Activated CD4-positive, alpha-beta T cell treated with anti-CD3 and anti-CD28 coated beads for 48 hours (primary cell): ENCODE measurements at regions not wholly inside any gene's neighbourhood (a gene's known extent, or its start where the extent isn't known, plus 50 kb on each side); places are given as distances from the start of the nearest gene placed in this dataset.

Experiments used
- DNase-seq: peaks from one replicate; pipeline ENCODE4 v3.0.0-alpha.2; 2020

DNA sequence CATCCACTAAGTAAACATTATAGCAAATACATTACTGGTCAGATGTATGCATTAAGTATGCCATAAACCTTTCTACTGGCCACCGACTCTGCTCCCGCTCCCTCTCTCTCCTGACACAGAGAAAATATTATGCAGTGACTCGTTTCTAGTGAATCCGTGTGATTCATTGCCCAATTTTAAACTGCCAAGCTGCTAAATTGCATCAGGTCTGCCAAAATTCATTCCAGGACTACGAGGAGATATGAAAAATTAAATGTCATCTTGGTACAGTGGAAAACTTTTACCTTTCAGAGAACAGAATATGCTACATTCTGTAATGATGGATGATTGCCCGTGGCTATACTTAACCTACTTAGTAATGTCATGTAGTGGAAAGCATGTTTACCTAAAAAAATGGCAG is 368.8 kb upstream of the TSHZ3 start:
- no peak for DNase-seq

DNA sequence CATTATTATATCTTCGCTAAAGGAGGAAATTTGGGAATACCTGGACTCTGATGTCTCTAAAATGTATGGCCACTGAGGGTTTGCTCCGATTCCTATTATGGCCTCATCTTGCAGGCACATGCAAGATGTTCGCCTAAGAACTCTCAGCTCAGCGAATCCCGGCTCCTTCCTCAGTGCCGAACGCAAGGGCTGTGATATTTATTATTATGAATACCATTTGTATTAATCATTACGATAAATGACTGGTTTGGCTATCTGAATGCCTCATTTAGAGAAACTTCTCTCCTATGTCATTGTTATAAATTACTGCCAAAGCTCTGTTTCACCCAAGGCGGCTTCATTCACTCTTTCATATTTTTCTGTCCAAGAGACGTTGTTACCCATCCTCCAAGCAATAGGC is 369.7 kb upstream of the TSHZ3 start:
- DNase-seq = no peak

DNA sequence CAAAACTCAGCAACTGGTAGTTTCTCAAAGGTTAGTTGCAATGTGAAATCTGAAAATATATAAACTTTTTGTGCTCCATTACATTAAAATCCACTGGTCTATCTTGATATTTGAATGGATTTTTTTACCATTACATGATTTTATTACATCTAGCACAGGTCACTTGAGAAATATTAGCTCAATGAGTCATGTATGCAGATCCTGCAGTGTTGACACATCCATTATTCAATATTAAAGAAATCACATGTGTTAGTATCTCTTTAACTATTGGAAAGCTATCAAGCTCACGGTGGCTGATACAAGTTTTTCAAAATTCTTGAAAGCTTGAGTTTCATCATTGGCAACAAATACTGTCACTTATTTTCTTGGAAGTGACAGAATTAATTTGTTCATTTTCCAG is 373.9 kb upstream of the TSHZ3 start:
- no peak for DNase-seq

DNA sequence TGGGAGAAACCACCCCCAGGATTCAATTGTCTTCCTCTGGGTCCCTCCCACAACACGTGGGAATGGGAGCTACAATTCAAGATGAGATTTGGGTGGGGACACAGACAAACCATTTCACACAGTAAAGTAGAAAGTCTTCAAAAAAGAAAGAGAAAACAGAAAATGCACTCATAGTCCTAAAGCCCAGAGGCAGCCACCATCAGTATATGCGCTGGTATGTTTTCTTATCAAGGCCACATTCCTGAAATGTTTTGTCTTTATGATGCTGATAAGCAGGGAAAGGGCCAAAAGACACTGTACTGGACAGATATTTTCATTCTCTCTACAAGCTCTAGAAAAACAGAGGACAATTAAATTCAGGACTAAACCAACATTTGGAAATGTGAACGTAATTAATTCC is 375.8 kb upstream of the TSHZ3 start:
- no peak for DNase-seq

DNA sequence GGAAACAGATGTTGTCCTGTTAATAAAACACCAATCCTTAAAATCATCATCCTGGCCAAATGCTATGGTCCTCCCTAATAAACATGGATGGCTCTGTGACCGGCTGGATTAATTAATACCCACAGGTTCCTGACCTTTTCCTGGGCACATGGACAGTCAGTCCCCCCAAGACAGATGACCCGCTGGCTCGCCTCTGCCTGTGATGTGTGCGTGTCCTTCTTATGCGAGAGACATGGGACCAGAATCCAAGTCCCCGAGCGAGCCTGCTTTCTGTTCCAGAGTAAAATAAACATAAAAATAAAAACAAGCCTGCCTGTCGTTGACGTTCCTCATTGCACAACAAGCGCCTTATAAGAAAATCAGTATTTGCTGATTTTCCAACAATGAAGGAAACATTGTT is 378.3 kb upstream of the TSHZ3 start:
- no peak for DNase-seq

DNA sequence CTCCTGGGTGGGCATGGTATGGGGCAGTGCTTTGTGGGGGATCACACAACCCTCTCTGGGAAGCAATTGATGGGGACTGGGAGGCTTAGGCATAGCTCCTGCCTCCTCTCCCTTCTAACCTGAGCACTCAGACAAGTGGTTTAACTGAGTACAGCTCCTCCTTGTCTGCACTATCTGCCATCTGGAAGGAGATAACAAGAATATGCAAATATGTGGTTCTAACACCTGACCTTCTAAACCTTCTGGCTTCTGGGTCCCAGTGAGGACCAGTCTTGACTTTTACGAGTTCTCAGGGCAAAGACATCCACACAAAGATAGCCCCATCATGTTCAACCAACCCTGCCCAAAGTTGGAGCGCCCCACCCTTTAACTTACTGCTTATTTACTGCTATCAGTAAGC is 381.0 kb upstream of the TSHZ3 start:
- DNase-seq = no peak

DNA sequence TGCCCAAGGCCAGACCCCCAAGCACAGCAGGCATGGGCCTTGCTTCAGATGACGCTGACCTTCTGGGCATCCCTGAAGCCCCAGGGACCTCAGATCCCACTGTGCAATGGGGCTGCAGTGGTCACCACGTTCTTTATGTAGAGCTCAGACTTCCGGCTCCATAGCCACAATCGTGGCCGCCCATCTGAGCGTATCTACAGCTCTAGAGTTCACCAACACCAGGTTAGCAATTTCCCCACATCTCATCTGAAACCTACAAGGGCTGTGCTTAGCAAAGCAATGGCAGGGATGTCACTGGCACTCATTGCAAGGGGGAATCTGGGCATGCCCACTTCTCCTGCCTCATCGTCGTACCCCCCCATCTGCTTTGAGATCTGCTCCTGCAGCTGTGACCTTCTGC is 384.4 kb upstream of the TSHZ3 start:
- no peak for DNase-seq

DNA sequence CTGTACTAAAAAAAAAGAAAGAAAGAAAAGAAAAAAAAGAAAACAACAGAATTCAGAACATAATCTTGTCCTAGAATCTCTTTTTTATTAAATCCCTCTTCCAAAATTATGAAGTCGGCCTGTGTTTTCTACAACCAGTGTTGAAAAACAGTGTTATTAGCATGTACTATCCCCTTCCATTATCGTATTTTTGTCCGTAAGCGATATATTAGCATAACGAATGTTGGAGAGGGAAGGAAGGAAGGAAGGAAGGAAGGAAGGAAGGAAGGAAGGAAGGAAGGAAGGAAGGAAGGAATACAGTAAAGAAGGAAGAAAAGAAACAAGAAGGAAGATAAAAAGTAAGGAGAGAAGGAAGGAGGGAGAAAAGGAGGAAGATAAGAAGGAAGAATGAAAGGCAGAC is 393.0 kb upstream of the TSHZ3 start:
- no peak for DNase-seq

DNA sequence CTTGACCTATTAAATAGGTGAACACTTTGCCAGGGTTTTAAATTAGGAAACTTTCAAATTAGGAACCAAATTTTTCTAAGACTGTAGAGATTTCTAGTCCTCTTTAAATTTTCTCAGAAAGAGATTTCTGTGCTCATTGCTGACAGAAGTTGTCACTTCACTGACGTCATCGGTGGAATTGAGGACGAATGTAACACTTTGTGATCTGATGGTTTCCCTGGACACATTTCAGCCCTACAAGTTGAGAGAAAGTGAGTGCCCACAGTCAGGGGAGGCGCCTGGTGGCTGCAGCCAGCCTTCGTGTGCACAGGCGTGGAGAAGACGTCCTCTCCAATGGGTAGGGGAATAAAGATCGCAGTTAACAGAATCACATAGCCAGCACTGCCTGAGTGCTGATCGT is 396.5 kb upstream of the TSHZ3 start:
- DNase-seq = no peak

DNA sequence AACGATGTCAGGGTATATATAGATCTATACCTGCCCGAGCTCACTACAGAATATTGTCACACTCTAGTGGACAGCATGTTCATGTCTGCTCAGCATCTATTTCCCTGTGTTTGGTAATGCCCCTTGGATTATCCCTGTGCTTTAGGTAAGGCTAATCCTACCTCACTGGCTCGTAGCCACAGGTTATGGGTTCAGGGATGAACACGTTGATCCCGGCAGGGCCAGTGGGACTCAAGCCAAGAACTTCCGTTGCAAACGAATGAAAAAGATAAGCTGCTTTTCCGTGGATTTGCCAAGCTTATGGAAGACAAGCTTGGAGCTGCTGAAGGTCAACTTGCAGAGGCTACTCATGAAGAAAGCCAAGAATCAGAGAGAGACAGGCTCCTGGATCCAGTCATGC is 400.0 kb upstream of the TSHZ3 start:
- DNase-seq = no peak

DNA sequence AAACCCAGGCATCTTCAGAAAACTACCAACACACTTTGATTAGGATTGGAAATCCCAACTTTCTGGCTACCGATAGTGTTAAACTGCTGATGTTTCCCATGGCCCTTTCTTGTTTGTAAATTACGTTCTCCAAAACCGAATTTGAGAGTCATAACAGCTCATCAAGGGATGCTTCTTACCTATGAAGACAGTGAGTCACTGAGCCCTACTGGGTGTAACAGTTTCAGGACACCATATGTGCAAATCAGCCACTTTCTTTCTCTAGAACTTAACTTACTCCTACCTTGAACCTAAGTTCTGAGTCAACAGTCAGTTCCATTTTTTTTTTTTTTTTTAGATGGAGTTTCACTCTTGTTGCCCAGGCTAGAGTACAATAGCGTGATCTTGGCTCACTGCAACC is 410.1 kb upstream of the TSHZ3 start:
- DNase-seq = no peak

DNA sequence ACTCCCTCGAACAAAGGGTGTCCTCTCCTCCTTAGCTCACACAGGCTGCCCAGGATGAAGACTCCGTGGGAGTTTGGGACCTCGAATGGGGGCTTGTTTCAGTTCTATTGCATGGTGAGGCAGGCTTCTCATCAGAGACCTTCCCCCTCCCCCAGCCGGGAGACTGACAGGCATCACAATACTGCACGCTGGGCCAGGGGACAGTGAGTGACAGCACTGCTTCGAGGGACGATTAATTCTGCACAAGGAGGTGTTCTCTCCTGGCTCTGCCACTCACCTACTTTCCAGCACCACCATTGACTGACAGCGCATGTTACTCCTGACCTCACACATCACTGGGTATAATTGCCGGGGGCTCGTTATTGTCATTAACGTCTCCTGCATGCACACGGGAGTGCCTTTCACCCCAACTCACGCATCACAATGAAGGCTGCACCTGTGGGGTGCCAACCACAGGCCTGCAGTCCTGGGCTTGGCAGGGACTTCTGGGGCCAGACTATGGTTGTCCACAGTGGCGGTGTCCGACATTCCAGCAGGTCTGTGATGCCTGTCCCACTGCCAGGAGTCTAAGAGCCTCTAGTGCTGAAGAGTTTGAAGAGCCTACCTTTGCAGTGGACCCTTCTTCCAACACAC is 412.2 kb upstream of the TSHZ3 start:
- no peak for DNase-seq

DNA sequence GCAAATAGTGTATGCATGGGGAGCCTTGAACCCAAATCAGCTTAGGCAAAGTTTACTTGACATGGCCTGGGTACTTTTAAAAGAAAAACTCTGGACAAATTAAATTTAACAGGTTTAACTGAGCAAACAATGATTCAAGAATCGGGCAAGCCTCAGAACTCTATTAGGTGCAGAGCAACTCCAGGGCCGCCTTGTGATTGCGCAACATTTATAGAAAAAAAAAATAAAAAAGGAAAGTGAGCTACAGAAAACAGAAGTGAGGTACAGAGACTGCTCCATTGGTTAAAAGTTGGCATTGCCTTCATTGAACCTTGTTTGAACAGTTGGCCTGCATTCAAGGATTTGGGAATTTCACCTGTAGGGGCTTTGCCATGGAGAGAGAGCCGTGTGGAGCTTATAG is 421.0 kb upstream of the TSHZ3 start:
- DNase-seq = no peak

DNA sequence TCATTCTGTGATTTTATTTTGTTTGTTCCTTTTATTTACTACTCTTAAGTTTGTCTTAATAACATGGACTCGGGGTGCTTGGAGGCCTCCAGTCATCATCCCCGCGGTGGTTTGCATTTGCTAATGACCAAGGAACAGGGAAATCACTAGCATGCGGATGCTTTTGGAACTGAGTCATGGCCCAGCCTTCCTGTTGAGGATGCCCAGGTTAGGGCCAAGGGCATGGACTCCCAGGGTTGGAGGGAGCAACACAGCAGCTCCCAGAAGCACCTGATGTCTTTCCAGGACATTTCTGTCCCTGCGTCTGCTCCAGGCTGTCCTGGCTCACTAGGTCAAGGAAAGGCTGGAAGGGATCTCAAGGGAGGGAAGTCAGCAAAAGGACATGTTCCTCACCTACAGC is 423.7 kb upstream of the TSHZ3 start:
- DNase-seq = no peak

DNA sequence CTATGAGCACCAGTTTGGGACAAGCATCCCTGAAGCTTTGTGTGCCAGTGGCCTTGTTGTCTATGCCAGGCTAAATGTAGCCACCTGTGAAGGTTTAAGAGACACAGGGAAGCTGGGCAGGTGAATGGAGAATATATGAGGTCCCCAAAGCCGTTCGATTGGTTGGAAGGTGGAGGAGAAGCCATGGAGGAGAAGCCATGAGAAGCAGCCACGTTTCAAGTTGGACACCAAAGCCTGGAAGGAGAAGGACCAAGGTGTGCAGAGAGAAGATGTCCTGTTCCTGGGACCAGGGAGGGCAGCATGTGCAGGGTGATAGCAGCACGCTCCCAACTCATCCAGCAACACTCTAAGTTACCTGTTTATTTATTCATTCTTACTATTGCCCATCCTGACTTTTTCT is 432.3 kb upstream of the TSHZ3 start:
- DNase-seq = no peak

DNA sequence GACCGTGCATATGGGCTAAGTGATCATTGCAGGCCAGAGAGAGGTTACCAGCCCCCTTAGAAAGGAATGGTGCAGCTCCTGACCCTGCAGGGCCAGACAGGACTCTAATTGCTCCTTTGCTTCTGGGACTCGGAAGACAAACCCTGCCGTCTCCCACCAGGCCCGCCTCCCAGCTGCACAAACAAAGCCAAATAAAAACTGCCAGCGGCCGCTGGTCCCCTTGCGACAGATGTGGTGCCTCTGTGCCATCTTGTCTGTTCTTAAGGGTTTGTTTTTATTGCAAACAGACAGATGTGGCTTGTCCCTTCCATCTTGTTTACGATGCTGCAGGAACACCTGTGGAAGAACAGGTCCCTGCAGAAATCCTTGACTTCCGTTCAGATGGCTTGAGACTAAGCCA is 434.4 kb upstream of the TSHZ3 start:
- DNase-seq = no peak

DNA sequence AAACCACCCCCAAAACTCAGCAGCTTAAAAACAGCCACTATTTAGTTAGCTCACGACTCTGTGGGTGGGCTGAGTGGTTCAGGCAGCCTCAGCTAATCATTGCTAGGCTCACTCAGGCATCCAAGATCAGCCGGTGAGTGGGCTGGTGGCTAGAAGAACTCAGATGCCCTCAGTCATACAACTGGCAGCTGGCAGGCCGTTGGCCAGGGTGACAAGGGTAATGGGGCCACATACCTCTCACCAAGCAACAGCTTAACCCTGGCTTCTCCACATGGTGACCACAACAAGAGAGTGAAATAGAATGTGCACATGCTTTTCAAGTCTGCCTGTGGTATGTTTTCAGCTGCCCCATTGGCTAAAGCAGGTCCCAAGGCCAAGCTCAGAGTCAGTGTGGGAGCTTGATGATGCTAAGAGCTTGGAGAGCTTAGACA is 435.4 kb upstream of the TSHZ3 start:
- DNase-seq = no peak

DNA sequence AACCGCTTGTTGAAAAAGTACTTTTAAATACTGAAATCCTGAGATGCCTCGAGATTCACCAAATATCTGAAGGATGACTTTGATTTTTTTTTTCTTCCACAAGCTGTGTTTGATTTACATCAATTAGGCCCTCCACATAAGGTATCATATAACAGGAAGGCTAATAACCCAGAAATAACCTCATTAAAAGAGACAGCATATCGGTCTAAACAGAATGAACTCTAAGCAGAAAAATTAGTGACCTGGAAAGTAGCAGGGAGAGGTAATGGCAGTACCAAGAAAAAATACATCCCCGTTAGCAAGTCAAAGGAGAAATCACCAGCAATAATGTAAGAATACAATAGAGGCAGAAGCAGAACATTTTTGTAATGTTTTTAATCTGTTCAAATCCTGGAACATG is 452.4 kb upstream of the TSHZ3 start:
- no peak for DNase-seq

DNA sequence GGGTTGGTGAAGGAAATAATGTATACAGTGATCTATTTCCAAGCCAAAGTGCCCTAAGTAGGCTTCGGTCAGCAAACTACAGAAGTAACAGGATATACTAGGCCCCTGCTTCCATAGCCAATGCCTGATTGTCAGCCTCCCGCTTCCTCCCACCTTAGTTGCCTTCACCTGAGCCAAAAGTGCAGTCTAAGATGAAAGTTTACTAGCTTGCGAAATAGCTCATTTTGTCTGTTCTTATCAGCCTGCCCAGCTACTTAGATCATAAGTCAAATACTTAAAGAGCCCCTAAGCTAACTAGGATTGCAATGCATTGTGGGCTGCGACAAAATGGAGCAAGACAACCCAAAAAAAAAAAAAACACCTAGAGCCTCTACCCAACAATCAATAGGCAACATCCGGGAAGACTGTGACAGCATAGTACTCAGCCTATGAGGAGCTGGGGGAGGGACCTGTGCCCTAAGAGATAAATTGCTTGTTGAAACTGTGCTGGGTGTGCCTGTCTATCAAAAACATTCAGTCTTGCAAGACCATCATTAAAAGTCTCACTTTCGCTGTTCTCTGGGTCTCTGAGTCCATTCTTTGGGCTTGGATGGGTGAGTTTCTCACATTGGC is 454.7 kb upstream of the TSHZ3 start:
- no peak for DNase-seq

DNA sequence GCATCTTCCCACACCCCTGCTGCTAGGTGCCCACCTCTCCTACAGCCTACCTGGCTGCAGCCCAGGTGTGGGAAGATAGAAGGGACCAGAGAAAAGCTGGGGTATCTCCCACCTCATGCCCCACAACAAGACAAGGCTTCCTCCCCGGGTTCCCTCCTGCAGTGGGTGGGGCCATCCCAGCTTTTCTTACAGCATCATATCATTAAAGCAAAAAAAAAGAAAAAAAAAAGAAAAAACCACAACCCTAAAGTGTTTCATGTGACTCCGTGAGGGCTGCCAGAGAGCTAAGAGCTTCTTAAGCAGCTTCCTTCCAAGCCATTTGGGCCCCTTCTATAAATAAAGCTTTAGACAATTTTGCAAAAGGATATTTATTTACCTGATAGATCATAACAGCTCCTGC is 455.4 kb upstream of the TSHZ3 start:
- no peak for DNase-seq

DNA sequence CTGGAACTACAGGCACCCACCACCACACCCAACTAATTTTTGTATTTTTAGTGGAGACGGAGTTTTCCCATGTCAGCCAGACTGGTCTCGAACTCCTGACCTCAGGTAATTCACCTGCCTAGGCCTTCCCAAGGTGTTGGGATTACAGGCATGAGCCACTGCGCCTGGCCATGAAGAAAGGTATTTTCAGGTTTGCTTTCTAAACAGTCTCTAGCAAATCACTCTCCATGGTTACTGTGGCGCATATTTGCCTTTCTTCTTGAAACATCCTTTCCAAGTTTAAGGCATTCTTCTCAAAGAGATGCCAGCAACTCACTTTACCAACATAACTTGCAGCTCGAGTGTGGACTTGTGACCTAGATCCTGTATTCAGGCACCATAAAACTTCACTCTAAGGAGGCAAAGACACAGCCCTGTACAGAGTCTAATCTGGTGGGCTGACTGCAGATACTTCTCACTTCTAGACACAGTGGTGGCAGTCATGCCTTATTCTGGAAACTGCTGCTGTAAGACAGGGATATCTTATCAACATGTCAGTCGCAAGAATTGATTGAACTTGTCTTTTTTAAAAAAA is 461.4 kb upstream of the TSHZ3 start:
- no peak for DNase-seq

DNA sequence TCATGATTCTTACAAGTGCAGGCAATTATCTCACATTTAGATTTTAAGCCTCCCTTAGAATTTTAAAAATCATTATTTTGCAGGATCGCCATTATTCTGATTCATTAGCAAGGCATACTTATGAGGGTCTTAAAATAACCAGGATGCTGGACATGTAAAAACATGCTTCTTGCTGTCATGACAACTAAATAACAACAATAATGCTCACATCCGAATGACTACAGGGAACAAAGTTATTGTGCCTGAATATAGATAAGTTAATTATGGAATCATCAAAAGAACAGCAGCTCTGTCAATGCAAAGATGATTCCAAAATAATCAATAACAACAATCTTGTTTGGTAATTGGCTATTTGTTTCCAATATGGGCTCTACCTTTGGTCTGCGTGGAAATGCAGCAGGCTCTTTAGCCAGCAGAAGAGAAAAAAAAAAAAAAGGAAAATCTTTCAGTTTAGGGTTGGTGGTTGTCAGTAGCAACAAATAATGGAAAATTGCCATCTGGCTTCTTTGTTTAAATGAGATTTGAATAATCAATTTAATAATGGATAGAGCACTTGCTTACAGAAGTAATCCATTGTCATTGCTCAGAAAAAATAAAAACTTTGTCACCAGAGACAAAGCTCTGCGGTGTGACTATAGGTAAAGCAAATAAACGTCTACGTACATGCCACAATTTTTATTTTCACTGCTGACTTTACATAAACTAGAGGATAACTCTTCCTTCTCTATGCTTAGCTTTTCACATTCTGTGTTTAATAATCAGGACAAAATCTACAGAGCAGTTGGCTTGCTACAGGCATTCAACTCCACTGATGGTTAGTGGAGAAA is 468.9 kb upstream of the TSHZ3 start:
- DNase-seq = no peak

DNA sequence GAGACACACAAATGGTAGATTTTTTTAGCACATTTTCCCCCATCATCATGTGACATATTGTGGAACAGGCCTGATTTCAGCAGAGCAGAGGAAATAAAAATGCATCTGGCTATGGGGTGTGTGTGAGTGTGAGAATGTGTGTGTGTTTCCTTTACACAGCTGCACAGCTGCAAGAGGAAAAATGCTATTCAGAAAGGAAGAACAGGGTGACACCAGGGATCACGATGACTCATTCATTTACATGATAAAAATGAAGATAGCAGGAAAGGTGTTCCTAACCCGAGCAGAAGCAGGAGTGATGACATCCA is 469.5 kb upstream of the TSHZ3 start:
- DNase-seq = no peak

DNA sequence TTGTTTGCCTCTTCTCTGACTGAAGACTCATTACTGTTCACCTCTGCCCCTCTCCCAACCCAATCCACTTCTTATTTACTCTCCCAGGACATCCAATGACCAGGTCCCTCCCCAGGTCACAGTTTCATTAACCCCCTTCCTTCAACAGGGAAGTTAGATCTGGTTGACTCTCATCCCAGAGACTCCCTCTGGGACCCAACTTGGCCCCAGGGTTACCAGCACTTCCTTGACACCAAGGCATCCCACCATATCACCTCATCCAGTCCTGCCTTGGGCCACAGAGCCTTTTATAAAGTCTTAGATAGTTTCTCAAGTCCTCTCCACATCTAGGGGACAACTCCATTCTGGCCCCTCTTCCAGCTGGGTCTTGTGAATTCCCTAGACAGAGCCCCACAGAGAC is 470.6 kb upstream of the TSHZ3 start:
- no peak for DNase-seq
